Mesendoderm (in vitro differentiated cells): ENCODE measurements at regions not wholly inside any gene's neighbourhood (a gene's known extent, or its start where the extent isn't known, plus 50 kb on each side); places are given as distances from the start of the nearest gene placed in this dataset.

Experiments used
- DNase-seq: peaks from one replicate; pipeline ENCODE4 v3.0.0; 2013
- H2AK5ac ChIP-seq: 2 replicates; pipeline ENCODE4 v1.6.1; 2013; ENCODE audit warnings: low read length, inconsistent platforms
- H2BK120ac ChIP-seq: 2 replicates; pipeline ENCODE4 v1.6.1; 2013; ENCODE audit warnings: low read depth, mild to moderate bottlenecking, low read length, moderate library complexity, mixed read lengths
- H2BK15ac ChIP-seq: replicated peaks from 2 replicates; pipeline ENCODE4 v1.6.1; 2013; ENCODE audit warnings: low read depth, mild to moderate bottlenecking, moderate library complexity
- H2BK5ac ChIP-seq: 2 replicates; pipeline ENCODE4 v1.6.1; 2013; ENCODE audit warnings: low read length, inconsistent platforms
- H3K18ac ChIP-seq: 2 replicates; pipeline ENCODE4 v1.6.1; 2013; ENCODE audit warnings: mild to moderate bottlenecking, low read length, mixed read lengths
- H3K23ac ChIP-seq: one replicate; pipeline ENCODE4 v1.6.1; 2013; ENCODE audit warnings: low read length
- H3K27ac ChIP-seq: 2 replicates; pipeline ENCODE4 v1.5.1; 2013; ENCODE audit warnings: low read depth, mild to moderate bottlenecking, inconsistent platforms, low read length, moderate library complexity
- H3K27me3 ChIP-seq: 2 replicates; pipeline ENCODE4 v1.6.1; 2013; ENCODE audit warnings: low read length, control low read depth, mild to moderate bottlenecking, inconsistent platforms; ENCODE audit not compliant: insufficient read depth, poor library complexity
- H3K36me3 ChIP-seq: 2 replicates; pipeline ENCODE4 v1.6.1; 2013; ENCODE audit warnings: low read length, inconsistent platforms; ENCODE audit not compliant: control insufficient read depth, insufficient read depth
- H3K4ac ChIP-seq: one replicate; pipeline ENCODE4 v1.6.1; 2013; ENCODE audit warnings: low read depth, mild to moderate bottlenecking, low read length, moderate library complexity
- H3K4me1 ChIP-seq: 2 replicates; pipeline ENCODE4 v1.6.1; 2013; ENCODE audit warnings: low read depth, low read length, inconsistent platforms; ENCODE audit not compliant: control insufficient read depth
- H3K4me2 ChIP-seq: 2 replicates; pipeline ENCODE4 v1.6.1; 2013; ENCODE audit warnings: low read length
- H3K4me3 ChIP-seq: 2 replicates; pipeline ENCODE4 v1.5.1; 2013; ENCODE audit warnings: mild to moderate bottlenecking, low read length
- H3K56ac ChIP-seq: one replicate; pipeline ENCODE4 v1.6.1; 2013; ENCODE audit warnings: low read length
- H3K79me1 ChIP-seq: 2 replicates; pipeline ENCODE4 v1.6.1; 2013; ENCODE audit warnings: low read length, inconsistent platforms
- H3K79me2 ChIP-seq: 2 replicates; pipeline ENCODE4 v1.6.1; 2013; ENCODE audit warnings: mild to moderate bottlenecking, low read length; ENCODE audit not compliant: control insufficient read depth, insufficient read depth
- H3K9ac ChIP-seq: 2 replicates; pipeline ENCODE4 v1.6.1; 2013; ENCODE audit warnings: low read length, inconsistent platforms
- H4K5ac ChIP-seq: one replicate; pipeline ENCODE4 v1.6.1; 2013; ENCODE audit warnings: low read length
- H4K8ac ChIP-seq: one replicate; pipeline ENCODE4 v1.6.1; 2013; ENCODE audit warnings: low read depth, mild to moderate bottlenecking, control low read depth, low read length, moderate library complexity
- WGBS: extraction: QIAGEN DNeasy Blood & Tissue Kit; methylation state at CpG from one replicate; pipeline ENCODE4 v1.1.7; 2013; ENCODE audit warnings: low lambda C conversion rate, missing lambda C conversion rate; ENCODE audit not compliant: insufficient coverage; ENCODE audit errors: extremely low coverage; 5-methylcytosine and 5-hydroxymethylcytosine counted together

GRCh38 chr10:62643606-62644587 lies 160.6 kb upstream of the ADO start:
- Histone ChIP-seq H4K8ac (no peak overlapping the region), H3K27ac (no peak overlapping the region), H3K4me1 (no peaks in the 10 kb centered on the region), H2AK5ac (no peak overlapping the region), H2BK5ac (no peak overlapping the region), H3K4ac (no peak overlapping the region), H3K4me3 (no peak overlapping the region), H2BK120ac (no peak overlapping the region), H3K79me2 (no peaks in the 10 kb centered on the region), H3K36me3 (no peaks in the 10 kb centered on the region), H3K9ac (no peak overlapping the region), H3K56ac (no peak overlapping the region), H2BK15ac (no peak overlapping the region), H3K4me2 (no peak overlapping the region), H3K27me3 (no peaks in the 10 kb centered on the region), H3K23ac (no peak overlapping the region), H4K5ac (no peak overlapping the region), H3K79me1 (no peaks in the 10 kb centered on the region), H3K18ac (no peak overlapping the region)
- DNase-seq = no peak
- WGBS = no CpG with 5 or more reads among the region's 5 CpGs

DNA sequence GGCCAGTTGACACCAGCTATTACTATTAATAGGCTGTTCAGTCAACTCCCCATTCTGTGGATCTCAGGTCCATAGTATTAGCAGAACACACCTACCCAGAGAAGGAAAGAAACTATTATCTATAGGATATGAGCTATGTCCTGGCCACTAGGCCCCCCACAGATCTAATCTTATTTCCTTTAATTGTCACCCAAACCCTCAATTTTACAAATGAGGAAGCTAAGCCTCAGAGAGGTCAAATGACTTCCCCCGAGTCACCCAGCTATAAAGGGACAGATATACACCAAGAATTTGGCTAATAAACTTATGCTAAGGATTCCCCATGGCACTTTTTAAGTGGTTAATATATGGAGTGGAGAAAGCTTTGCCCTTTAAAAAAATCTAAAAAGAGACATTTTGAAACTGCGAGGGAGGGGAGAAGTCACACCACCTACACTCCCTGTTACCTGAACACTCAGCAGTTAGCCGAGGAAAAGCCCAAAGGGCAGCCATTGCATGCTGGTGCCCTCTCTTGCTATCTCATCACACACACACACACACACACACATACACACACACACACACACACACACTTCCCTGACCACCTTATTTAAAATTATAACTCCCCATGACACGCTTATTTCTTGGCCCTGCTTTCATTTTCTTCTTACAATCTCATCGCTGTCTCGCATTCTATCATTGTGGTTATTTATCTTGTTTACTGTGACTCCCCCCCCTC lies 157.0 kb upstream of the ADO start:
- H3K4me2 ChIP-seq = no peak overlapping the region
- H3K9ac ChIP-seq = no peak overlapping the region
- H2AK5ac ChIP-seq = no peak overlapping the region
- no peak overlapping the region for H2BK5ac ChIP-seq
- no peak overlapping the region for H2BK120ac ChIP-seq
- no CpG with 5 or more reads among the region's 6 CpGs for WGBS
- DNase-seq = no peak
- no peaks in the 10 kb centered on the region for H3K36me3 ChIP-seq
- no peak overlapping the region for H3K23ac ChIP-seq
- H3K18ac ChIP-seq = no peak overlapping the region
- no peak overlapping the region for H4K5ac ChIP-seq
- no peak overlapping the region for H3K27ac ChIP-seq
- no peaks in the 10 kb centered on the region for H3K4me1 ChIP-seq
- H2BK15ac ChIP-seq = no peak overlapping the region
- H3K56ac ChIP-seq = no peak overlapping the region
- no peaks in the 10 kb centered on the region for H3K79me2 ChIP-seq
- no peaks in the 10 kb centered on the region for H3K79me1 ChIP-seq
- no peak overlapping the region for H3K4ac ChIP-seq
- H3K27me3 ChIP-seq = no peaks in the 10 kb centered on the region
- no peak overlapping the region for H3K4me3 ChIP-seq
- H4K8ac ChIP-seq = no peak overlapping the region

GRCh38 chr10:62648921-62649320 lies 155.6 kb upstream of the ADO start:
- H3K4me3 ChIP-seq = no peak overlapping the region
- no peak overlapping the region for H2BK5ac ChIP-seq
- H3K27ac ChIP-seq = no peak overlapping the region
- DNase-seq = no peak
- H2BK120ac ChIP-seq = no peak overlapping the region
- H3K79me2 ChIP-seq = no peaks in the 10 kb centered on the region
- no peak overlapping the region for H4K8ac ChIP-seq
- no CpG with 5 or more reads among the region's 1 CpG for WGBS
- no peak overlapping the region for H2AK5ac ChIP-seq
- no peak overlapping the region for H3K56ac ChIP-seq
- no peak overlapping the region for H3K18ac ChIP-seq
- H3K4me2 ChIP-seq = no peak overlapping the region
- H3K23ac ChIP-seq = no peak overlapping the region
- H4K5ac ChIP-seq = no peak overlapping the region
- no peaks in the 10 kb centered on the region for H3K27me3 ChIP-seq
- peak overlapping the region; percentile 12 for H3K4ac ChIP-seq
- no peak overlapping the region for H2BK15ac ChIP-seq
- H3K36me3 ChIP-seq = no peaks in the 10 kb centered on the region
- no peaks in the 10 kb centered on the region for H3K79me1 ChIP-seq
- no peaks in the 10 kb centered on the region for H3K4me1 ChIP-seq
- H3K9ac ChIP-seq = no peak overlapping the region

GRCh38 chr10:62650411-62650810 lies 154.1 kb upstream of the ADO start:
- WGBS = no CpG with 5 or more reads among the region's 2 CpGs
- Histone ChIP-seq H2BK5ac (no peak overlapping the region), H3K18ac (no peak overlapping the region), H2AK5ac (no peak overlapping the region), H3K56ac (no peak overlapping the region), H2BK15ac (no peak overlapping the region), H3K4me3 (no peak overlapping the region), H3K79me2 (no peaks in the 10 kb centered on the region), H3K4ac (no peak overlapping the region), H2BK120ac (no peak overlapping the region), H3K4me2 (no peak overlapping the region), H4K5ac (no peak overlapping the region), H3K4me1 (no peaks in the 10 kb centered on the region), H3K9ac (no peak overlapping the region), H3K27me3 (no peaks in the 10 kb centered on the region), H3K27ac (no peak overlapping the region), H3K23ac (no peak overlapping the region), H4K8ac (no peak overlapping the region), H3K36me3 (no peaks in the 10 kb centered on the region), H3K79me1 (no peaks in the 10 kb centered on the region)
- no peak for DNase-seq

GRCh38 chr10:62651341-62651740 lies 153.2 kb upstream of the ADO start:
- H3K56ac ChIP-seq = no peak overlapping the region
- no peak overlapping the region for H3K9ac ChIP-seq
- H2BK15ac ChIP-seq = no peak overlapping the region
- no peak overlapping the region for H4K5ac ChIP-seq
- no peaks in the 10 kb centered on the region for H3K79me1 ChIP-seq
- H4K8ac ChIP-seq = no peak overlapping the region
- no peak overlapping the region for H3K23ac ChIP-seq
- no peak overlapping the region for H3K27ac ChIP-seq
- no peak overlapping the region for H2BK120ac ChIP-seq
- H2BK5ac ChIP-seq = no peak overlapping the region
- WGBS = no CpG with 5 or more reads among the region's 2 CpGs
- H3K18ac ChIP-seq = no peak overlapping the region
- DNase-seq = no peak
- no peak overlapping the region for H2AK5ac ChIP-seq
- no peak overlapping the region for H3K4ac ChIP-seq
- no peaks in the 10 kb centered on the region for H3K36me3 ChIP-seq
- no peaks in the 10 kb centered on the region for H3K4me1 ChIP-seq
- no peaks in the 10 kb centered on the region for H3K79me2 ChIP-seq
- no peaks in the 10 kb centered on the region for H3K27me3 ChIP-seq
- H3K4me2 ChIP-seq = no peak overlapping the region
- no peak overlapping the region for H3K4me3 ChIP-seq
